HepG2 (cell line): ENCODE measurements at regions not wholly inside any gene's neighbourhood (a gene's known extent, or its start where the extent isn't known, plus 50 kb on each side); places are given as distances from the start of the nearest gene placed in this dataset.

ENCODE experiments used
- ATAC-seq: fragments of 200-7000 bp; cut with Tn5 transposase; 3 replicates; pipeline ENCODE4 v1.9.1; 2020; ENCODE audit warnings: mild to moderate bottlenecking, moderate library complexity
- BruUV-seq: library from RNA; stranded (reverse); fragments of 400-500 nt; replicated peaks from 2 replicates; lab custom pipeline; 2021; lab: Mats Ljungman, UMichigan
- CTCF ChIA-PET: fragments of 300-600 bp; formaldehyde crosslinking; extraction: SDS; loops from one replicate; lab custom pipeline; 2021; ENCODE audit warnings: low total read pairs, inconsistent platforms, low intra/inter-chr PET ratio; lab: Yijun Ruan, JAX
- POLR2A ChIA-PET: fragments of 350-600 bp; sonication (Branson Sonifier 250); formaldehyde crosslinking; loops from one replicate; lab custom pipeline; 2020; ENCODE audit warnings: antibody characterized with exemption, inconsistent platforms; lab: Yijun Ruan, JAX
- DNase-seq: peaks from one replicate; pipeline ENCODE4 v3.0.0-alpha.2; 2015; ENCODE audit warnings: low spot score
- FAIRE-seq: peaks from 3 replicates; lab custom pipeline; 2011; peaks lifted over from hg19 to GRCh38; lab: Jason Lieb, UNC
- H2AFZ ChIP-seq: one replicate; pipeline ENCODE4 v1.6.1; 2011; ENCODE audit warnings: low read length, inconsistent platforms
- H3K27ac ChIP-seq: fragments of 300-600 bp; 3 replicates; pipeline ENCODE4 v1.8.0; 2011; ENCODE audit warnings: mixed run types, mild to moderate bottlenecking, mixed read lengths, low read length, inconsistent platforms; ENCODE audit not compliant: insufficient read depth; ENCODE audit errors: extremely low read length
- H3K27me3 ChIP-seq, 2 experiments: fragments of 200-600 bp in 1 of 2; 2 replicates in 1 of 2; 3 replicates in 1 of 2; pipeline versions ENCODE4 v1.6.0 to v1.8.0; 2011; ENCODE audit warnings: low read length in 2 of 2, mild to moderate bottlenecking in 2 of 2, moderate library complexity in 2 of 2, inconsistent platforms in 1 of 2; ENCODE audit not compliant: insufficient read depth in 2 of 2, control insufficient read depth in 1 of 2
- H3K36me3 ChIP-seq, 2 experiments: fragments of 200-600 bp in 1 of 2; replicated peaks in 1 of 2; 2 replicates in 1 of 2; 3 replicates in 1 of 2; pipeline versions ENCODE4 v1.5.1 to v1.8.0; 2011; ENCODE audit warnings: low read length in 2 of 2, inconsistent platforms in 1 of 2; ENCODE audit not compliant: insufficient read depth in 2 of 2, control insufficient read depth in 1 of 2
- H3K4me1 ChIP-seq: 2 replicates; pipeline ENCODE4 v1.5.1; 2012; ENCODE audit warnings: low read length, inconsistent platforms; ENCODE audit not compliant: insufficient read depth
- H3K4me2 ChIP-seq: 2 replicates; pipeline ENCODE4 v1.6.0; 2011; ENCODE audit warnings: low read depth, low read length, inconsistent platforms
- H3K4me3 ChIP-seq, 3 experiments: fragments of 200-600 bp in 1 of 3; sonication (generic), shearing (Covaris generic) in 1 of 3; replicated peaks in 1 of 3; 2 replicates each; pipeline ENCODE4 v1.5.1; 2011 to 2016; ENCODE audit warnings: low read length in 3 of 3, inconsistent platforms in 2 of 3, low read depth in 2 of 3, mild to moderate bottlenecking in 2 of 3, control low read depth in 1 of 3, mixed read lengths in 1 of 3; ENCODE audit not compliant: insufficient read depth in 1 of 3
- H3K79me2 ChIP-seq: one replicate; pipeline ENCODE4 v1.6.1; 2011; ENCODE audit warnings: low read length, inconsistent platforms; ENCODE audit not compliant: insufficient read depth
- H3K9ac ChIP-seq: 2 replicates; pipeline ENCODE4 v1.6.0; 2011; ENCODE audit warnings: mild to moderate bottlenecking, low read depth, low read length, inconsistent platforms; ENCODE audit not compliant: insufficient read depth
- H3K9me3 ChIP-seq: 2 replicates; pipeline ENCODE4 v1.5.1; 2012; ENCODE audit warnings: mild to moderate bottlenecking, low read length
- H4K20me1 ChIP-seq: 2 replicates; pipeline ENCODE4 v1.6.0; 2011; ENCODE audit warnings: inconsistent platforms, mild to moderate bottlenecking, low read length, moderate library complexity; ENCODE audit not compliant: insufficient read depth
- ATF5 ChIP-seq: sonication (generic); formaldehyde crosslinking; IDR thresholded peaks from 2 replicates; pipeline ENCODE4 v1.4.0; 2020; ENCODE audit warnings: mild to moderate bottlenecking, low read depth, missing genetic modification reagents
- ATRX ChIP-seq: sonication (generic); formaldehyde crosslinking; IDR thresholded peaks from 2 replicates; pipeline ENCODE4 v1.4.0; 2020; ENCODE audit warnings: missing genetic modification reagents, borderline replicate concordance
- KLF15 ChIP-seq: sonication (generic); formaldehyde crosslinking; IDR thresholded peaks from 2 replicates; pipeline ENCODE4 v1.8.1; 2023; ENCODE audit warnings: borderline replicate concordance, mild to moderate bottlenecking, inconsistent platforms, missing genetic modification reagents, mixed read lengths
- NFIB ChIP-seq: sonication (generic); formaldehyde crosslinking; IDR thresholded peaks from 2 replicates; pipeline ENCODE4 v1.9.0; 2021; ENCODE audit warnings: missing genetic modification reagents, mild to moderate bottlenecking, borderline replicate concordance
- NFKB2 ChIP-seq: sonication (generic); formaldehyde crosslinking; IDR thresholded peaks from 2 replicates; pipeline ENCODE4 v1.4.0; 2020; ENCODE audit warnings: missing genetic modification reagents, borderline replicate concordance
- PRDM15 ChIP-seq: sonication (generic); formaldehyde crosslinking; IDR thresholded peaks from 2 replicates; pipeline ENCODE4 v1.4.0; 2020; ENCODE audit warnings: missing genetic modification reagents
- PRMT3 ChIP-seq: sonication (generic); formaldehyde crosslinking; IDR thresholded peaks from 2 replicates; pipeline ENCODE4 v1.8.1; 2022; ENCODE audit warnings: low read depth, mild to moderate bottlenecking, moderate library complexity, missing genetic modification reagents, borderline replicate concordance
- RCOR2 ChIP-seq: IDR thresholded peaks from 2 replicates; pipeline ENCODE4 v1.6.1; 2016; ENCODE audit warnings: missing biosample characterization, missing genetic modification reagents
- ZFP91 ChIP-seq: sonication (generic); formaldehyde crosslinking; IDR thresholded peaks from 2 replicates; pipeline ENCODE4 v1.9.0; 2022; ENCODE audit warnings: missing genetic modification reagents, mild to moderate bottlenecking, borderline replicate concordance
- ZNF329 ChIP-seq: sonication (generic); formaldehyde crosslinking; IDR thresholded peaks from 2 replicates; pipeline ENCODE4 v1.9.0; 2021; ENCODE audit warnings: low read depth, mild to moderate bottlenecking, missing genetic modification reagents
- ZNF558 ChIP-seq: sonication (generic); formaldehyde crosslinking; IDR thresholded peaks from 2 replicates; pipeline ENCODE4 v1.9.0; 2022; ENCODE audit warnings: mild to moderate bottlenecking, missing genetic modification reagents, borderline replicate concordance
- ZNF652 ChIP-seq: IDR thresholded peaks from 2 replicates; pipeline ENCODE4 v1.6.1; 2016; ENCODE audit warnings: low read depth, borderline replicate concordance
- WGBS: methylation state at CpG from one replicate; pipeline ENCODE4 v1.1.6; 2017; ENCODE audit warnings: low lambda C conversion rate; 5-methylcytosine and 5-hydroxymethylcytosine counted together
- in situ Hi-C: cut with HindIII; loops from 2 replicates; pipeline ENCODE4 v1.10.0; 2017; ENCODE audit warnings: low pct_unique_long_range_greater_than_20kb; ENCODE audit not compliant: extremely low pct_ligation_motif_present
- intact Hi-C: fragments of 100-400 bp; cut with micrococcal nuclease; formaldehyde crosslinking; loops from one replicate; pipeline ENCODE4 v1.10.0; 2022; ENCODE audit not compliant: unreplicated experiment
- TF ChIP-seq, protein P1 (sequence below): sonication (generic); formaldehyde crosslinking; IDR thresholded peaks from 2 replicates; pipeline ENCODE4 v1.5.0; 2020; ENCODE audit warnings: mild to moderate bottlenecking, missing genetic modification reagents

DNA sequence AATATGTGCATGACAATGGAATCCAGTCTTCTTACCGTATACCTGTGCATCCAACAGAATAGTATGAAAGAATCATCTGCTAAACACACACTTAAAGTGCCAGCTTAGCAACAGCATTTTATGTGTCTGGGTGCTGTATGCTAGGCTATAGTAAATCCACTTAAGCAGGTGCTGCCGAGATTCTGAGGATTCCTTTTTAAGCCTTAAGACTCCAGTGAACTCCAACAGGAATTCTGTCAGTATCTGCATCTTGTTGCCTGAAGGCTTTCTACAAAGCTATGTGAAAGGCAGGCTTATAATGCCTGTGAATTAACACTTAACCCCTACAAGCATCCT is 1076.4 kb upstream of the PABPC4L start:
- Histone ChIP-seq H3K4me3 (no peak overlapping the region), H3K9ac (no peak overlapping the region), H3K4me1 (no peaks in the 10 kb centered on the region), H3K9me3 (no peaks in the 10 kb centered on the region), H2AFZ (no peak overlapping the region), H3K79me2 (no peaks in the 10 kb centered on the region), H4K20me1 (no peaks in the 10 kb centered on the region), H3K27me3 (no peaks in the 10 kb centered on the region; a peak in 1 of 5 replicates), H3K27ac (no peak overlapping the region), H3K4me2 (no peak overlapping the region), H3K36me3 (no peaks in the 10 kb centered on the region)
- DNase-seq (no peak), ATAC-seq (no peak), FAIRE-seq (no peak)
- CTCF ChIA-PET, result no interaction called here
- 5% methylated on average over 2 of the region's 2 CpGs for WGBS
- BruUV-seq, result no TSS peak
- in situ Hi-C loops (no loop called here), intact Hi-C loops (no loop called here)
- POLR2A ChIA-PET, result no interaction called here
- no peak for TF ChIP-seq NFKB2
- no peak for TF ChIP-seq PRMT3 (CRISPR knock-in tag)
- TF ChIP-seq RCOR2 (CRISPR knock-in tag), result no peak
- no peak for TF ChIP-seq ZFP91 (CRISPR knock-in tag)
- TF ChIP-seq PRDM15 (CRISPR knock-in tag), result no peak
- TF ChIP-seq ATF5 (CRISPR knock-in tag), result no peak
- no peak for TF ChIP-seq ATRX (CRISPR knock-in tag)
- TF ChIP-seq ZNF652 (CRISPR knock-in tag), result no peak
- no peak for TF ChIP-seq KLF15 (CRISPR knock-in tag)
- TF ChIP-seq ZNF558 (CRISPR knock-in tag), result no peak
- TF ChIP-seq, protein P1, sequence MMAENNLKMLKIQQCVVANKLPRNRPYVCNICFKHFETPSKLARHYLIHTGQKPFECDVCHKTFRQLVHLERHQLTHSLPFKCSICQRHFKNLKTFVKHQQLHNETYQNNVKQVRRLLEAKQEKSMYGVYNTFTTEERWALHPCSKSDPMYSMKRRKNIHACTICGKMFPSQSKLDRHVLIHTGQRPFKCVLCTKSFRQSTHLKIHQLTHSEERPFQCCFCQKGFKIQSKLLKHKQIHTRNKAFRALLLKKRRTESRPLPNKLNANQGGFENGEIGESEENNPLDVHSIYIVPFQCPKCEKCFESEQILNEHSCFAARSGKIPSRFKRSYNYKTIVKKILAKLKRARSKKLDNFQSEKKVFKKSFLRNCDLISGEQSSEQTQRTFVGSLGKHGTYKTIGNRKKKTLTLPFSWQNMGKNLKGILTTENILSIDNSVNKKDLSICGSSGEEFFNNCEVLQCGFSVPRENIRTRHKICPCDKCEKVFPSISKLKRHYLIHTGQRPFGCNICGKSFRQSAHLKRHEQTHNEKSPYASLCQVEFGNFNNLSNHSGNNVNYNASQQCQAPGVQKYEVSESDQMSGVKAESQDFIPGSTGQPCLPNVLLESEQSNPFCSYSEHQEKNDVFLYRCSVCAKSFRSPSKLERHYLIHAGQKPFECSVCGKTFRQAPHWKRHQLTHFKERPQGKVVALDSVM (CRISPR knock-in tag), result no peak
- no peak for TF ChIP-seq NFIB (CRISPR knock-in tag)
- no peak for TF ChIP-seq ZNF329
